Gastroesophageal sphincter (tissue), 3 donors: ENCODE measurements at regions not wholly inside any gene's neighbourhood (a gene's known extent, or its start where the extent isn't known, plus 50 kb on each side); places are given as distances from the start of the nearest gene placed in this dataset.

Source experiments
- EP300 ChIP-seq: sonication (generic); formaldehyde crosslinking; IDR thresholded peaks from one replicate; pipeline ENCODE4 v1.6.1; 2017; ENCODE audit warnings: antibody characterized with exemption, mild to moderate bottlenecking
- POLR2AphosphoS5 ChIP-seq: sonication (generic); formaldehyde crosslinking; IDR thresholded peaks from one replicate; pipeline ENCODE4 v1.6.1; 2017; ENCODE audit warnings: antibody characterized with exemption
- TF ChIP-seq, protein P1 (sequence below), 4 experiments: fragments of 200-600 bp in 2 of 4; fragments of 450-650 bp in 2 of 4; sonication (generic) in 1 of 4; IDR thresholded peaks; one replicate each; pipeline ENCODE4 v1.5.1; 2017 to 2019; ENCODE audit warnings: antibody characterized with exemption in 4 of 4, mild to moderate bottlenecking in 2 of 4, moderate library complexity in 2 of 4

DNA sequence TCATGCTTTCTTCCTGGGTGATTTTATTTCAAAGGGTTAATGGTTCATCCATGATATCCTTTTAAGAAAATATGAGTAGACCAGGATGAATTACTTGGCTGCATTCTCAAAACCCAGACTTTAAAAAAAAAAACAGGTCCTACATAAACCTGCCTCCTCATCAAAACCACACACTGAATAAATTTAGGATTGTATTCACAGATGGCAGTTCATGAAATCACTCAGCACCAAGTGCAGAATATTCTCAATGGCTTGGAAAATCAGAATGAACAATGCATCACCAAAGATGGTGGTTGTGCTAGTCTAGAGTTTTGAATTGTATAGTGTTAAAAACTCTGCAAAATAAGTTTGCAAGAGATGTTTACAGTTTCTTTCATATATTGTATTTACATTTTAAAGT is 145.4 kb upstream of the GRAMD2B start:
- TF ChIP-seq, protein P1, sequence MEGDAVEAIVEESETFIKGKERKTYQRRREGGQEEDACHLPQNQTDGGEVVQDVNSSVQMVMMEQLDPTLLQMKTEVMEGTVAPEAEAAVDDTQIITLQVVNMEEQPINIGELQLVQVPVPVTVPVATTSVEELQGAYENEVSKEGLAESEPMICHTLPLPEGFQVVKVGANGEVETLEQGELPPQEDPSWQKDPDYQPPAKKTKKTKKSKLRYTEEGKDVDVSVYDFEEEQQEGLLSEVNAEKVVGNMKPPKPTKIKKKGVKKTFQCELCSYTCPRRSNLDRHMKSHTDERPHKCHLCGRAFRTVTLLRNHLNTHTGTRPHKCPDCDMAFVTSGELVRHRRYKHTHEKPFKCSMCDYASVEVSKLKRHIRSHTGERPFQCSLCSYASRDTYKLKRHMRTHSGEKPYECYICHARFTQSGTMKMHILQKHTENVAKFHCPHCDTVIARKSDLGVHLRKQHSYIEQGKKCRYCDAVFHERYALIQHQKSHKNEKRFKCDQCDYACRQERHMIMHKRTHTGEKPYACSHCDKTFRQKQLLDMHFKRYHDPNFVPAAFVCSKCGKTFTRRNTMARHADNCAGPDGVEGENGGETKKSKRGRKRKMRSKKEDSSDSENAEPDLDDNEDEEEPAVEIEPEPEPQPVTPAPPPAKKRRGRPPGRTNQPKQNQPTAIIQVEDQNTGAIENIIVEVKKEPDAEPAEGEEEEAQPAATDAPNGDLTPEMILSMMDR (IDR thresholded peaks at IDR 0.05), result no peak
- TF ChIP-seq POLR2AphosphoS5, result no peak
- TF ChIP-seq EP300, result no peak
